Lower leg skin (tissue), 4 donors: ENCODE measurements at regions not wholly inside any gene's neighbourhood (a gene's known extent, or its start where the extent isn't known, plus 50 kb on each side); places are given as distances from the start of the nearest gene placed in this dataset.

Experiments
- DNase-seq, 2 donors: peaks; one replicate each; pipeline ENCODE4 v3.0.0-alpha.2; 2019; ENCODE audit warnings: low spot score in 2 of 2
- H3K4me3 ChIP-seq: fragments of 200-600 bp; sonication (generic); 2 replicates; pipeline ENCODE4 v1.5.1; 2017; ENCODE audit warnings: mild to moderate bottlenecking, low read depth; ENCODE audit not compliant: poor library complexity, severe bottlenecking
- POLR2A ChIP-seq, 2 donors: fragments of 450-650 bp; IDR thresholded peaks; one replicate each; pipeline ENCODE4 v1.6.1; 2016 to 2017; ENCODE audit warnings: antibody characterized with exemption in 2 of 2, mild to moderate bottlenecking in 1 of 2, moderate library complexity in 1 of 2
- WGBS, 2 donors: methylation state at CpG; one replicate each; pipeline ENCODE4 v1.1.5; 2018; 5-methylcytosine and 5-hydroxymethylcytosine counted together
- intact Hi-C: fragments of 100-400 bp; cut with DNase I; formaldehyde crosslinking; loops from one replicate; pipeline ENCODE4 v1.15.0; 2023; ENCODE audit warnings: low total_unique reads
- TF ChIP-seq, protein P1 (sequence below), 3 donors: fragments of 450-650 bp; IDR thresholded peaks; one replicate each; pipeline ENCODE4 v1.5.1; 2016; ENCODE audit warnings: antibody characterized with exemption in 3 of 3, mild to moderate bottlenecking in 3 of 3, moderate library complexity in 2 of 3

DNA sequence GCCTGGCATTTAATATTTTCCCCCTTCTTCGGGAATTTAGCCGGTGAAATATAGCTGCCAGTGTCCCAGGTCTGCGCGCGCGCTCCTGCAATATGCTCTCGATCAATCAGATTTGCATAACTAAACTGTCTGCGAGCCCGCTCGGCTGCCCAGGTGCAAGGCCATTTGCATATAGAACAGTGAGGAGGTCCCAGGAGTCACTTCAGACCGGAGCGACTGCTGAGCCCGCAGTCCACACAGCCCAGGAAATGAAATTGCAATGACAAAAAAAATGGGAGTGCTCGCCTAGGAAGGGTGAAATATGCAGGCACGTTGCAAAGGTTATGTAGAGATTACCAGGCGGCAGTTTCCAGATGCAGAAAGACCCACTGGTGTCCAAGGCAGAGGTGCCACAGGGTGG lies 228.5 kb downstream of the VRK1 start:
- TF ChIP-seq, protein P1, sequence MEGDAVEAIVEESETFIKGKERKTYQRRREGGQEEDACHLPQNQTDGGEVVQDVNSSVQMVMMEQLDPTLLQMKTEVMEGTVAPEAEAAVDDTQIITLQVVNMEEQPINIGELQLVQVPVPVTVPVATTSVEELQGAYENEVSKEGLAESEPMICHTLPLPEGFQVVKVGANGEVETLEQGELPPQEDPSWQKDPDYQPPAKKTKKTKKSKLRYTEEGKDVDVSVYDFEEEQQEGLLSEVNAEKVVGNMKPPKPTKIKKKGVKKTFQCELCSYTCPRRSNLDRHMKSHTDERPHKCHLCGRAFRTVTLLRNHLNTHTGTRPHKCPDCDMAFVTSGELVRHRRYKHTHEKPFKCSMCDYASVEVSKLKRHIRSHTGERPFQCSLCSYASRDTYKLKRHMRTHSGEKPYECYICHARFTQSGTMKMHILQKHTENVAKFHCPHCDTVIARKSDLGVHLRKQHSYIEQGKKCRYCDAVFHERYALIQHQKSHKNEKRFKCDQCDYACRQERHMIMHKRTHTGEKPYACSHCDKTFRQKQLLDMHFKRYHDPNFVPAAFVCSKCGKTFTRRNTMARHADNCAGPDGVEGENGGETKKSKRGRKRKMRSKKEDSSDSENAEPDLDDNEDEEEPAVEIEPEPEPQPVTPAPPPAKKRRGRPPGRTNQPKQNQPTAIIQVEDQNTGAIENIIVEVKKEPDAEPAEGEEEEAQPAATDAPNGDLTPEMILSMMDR (IDR thresholded peaks at IDR 0.05), result no peak
- TF ChIP-seq POLR2A (IDR thresholded peaks at IDR 0.05), result no peak
- H3K4me3 ChIP-seq, result no peak overlapping the region
- 58 to 63% methylated on average over 16 of the region's 16 CpGs for WGBS, 2 donors
- intact Hi-C loops, result no loop called here
- DNase-seq, result no peak

DNA sequence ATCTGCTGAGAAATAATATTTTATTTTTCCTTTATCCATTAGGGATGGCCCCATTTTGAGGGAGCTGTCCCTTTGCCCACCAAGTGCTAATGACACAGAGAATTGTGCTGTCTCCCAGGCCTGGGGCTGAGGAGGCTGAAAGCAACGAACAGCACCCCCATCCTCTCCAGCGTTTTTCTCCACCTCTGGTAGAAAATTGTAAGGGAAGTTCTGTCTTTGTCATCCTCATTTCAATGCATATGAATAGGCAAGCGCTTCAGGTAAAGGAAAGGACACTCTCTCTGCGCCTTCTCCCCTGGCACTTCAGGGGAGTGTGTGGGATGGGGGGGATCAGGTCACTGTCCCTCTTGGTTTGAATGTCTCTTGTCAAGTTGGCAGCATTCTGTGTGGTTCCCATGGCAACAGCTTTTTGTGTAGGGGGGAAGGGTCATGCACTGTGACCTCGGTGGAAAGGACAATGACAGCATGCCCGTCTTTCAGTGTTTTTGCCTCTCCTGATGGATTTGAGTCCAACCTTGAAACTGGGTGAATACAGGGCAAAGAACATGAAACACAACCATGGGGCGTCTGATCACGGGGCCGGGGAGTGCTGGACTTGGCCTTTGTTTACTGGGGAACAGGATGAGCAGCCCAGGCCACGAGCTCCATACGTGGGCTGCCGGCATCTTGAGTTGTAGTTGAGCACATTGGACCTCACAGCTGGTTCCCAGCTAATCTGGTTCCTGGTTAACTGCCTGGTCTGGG lies 230.2 kb downstream of the VRK1 start:
- H3K4me3 ChIP-seq, result no peak overlapping the region
- WGBS, 2 donors, result 67 to 70% methylated on average over 12 of the region's 12 CpGs
- intact Hi-C loops, result no loop called here
- no peak for DNase-seq
- TF ChIP-seq, protein P1 (IDR thresholded peaks at IDR 0.05), result no peak
- TF ChIP-seq POLR2A (IDR thresholded peaks at IDR 0.05), result no peak

- intact Hi-C loops, result no loop called here
- no peak overlapping the region for H3K4me3 ChIP-seq
- DNase-seq, result no peak
- 33 to 55% methylated on average over 1 of the region's 1 CpG for WGBS, 2 donors
- TF ChIP-seq, protein P1 (IDR thresholded peaks at IDR 0.05), result no peak
- TF ChIP-seq POLR2A (IDR thresholded peaks at IDR 0.05), result no peak
These were observed 231.2 kb downstream of the VRK1 start for GRCh38 chr14:97028382-97028781.

DNA sequence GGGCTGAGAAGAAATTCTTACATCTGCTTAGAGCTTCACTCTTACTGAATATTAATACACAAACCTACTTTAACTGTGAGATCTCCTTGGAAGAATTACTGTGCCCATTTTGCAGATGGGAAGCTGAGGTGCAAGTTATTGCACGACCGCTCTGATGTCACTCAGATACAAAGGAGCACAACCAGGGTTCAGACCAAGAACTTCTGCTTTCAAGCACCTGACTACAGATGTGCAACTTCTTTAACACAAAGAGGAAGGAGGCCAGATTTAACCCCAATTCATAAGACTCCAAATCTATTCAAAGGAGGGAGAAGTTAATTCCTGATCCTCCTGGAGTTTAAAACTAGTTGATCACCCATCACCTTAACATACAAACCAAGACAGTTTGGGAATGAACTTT lies 232.6 kb downstream of the VRK1 start:
- DNase-seq, result no peak

GRCh38 chr14:97031530-97031929 lies 234.3 kb downstream of the VRK1 start:
- intact Hi-C loops, result no loop called here
- no peak for TF ChIP-seq POLR2A (IDR thresholded peaks at IDR 0.05)
- TF ChIP-seq, protein P1 (IDR thresholded peaks at IDR 0.05), result no peak
- no peak for DNase-seq
- WGBS, 2 donors, result 71 to 90% methylated on average over 4 of the region's 4 CpGs
- no peak overlapping the region for H3K4me3 ChIP-seq

More for the DNA sequence above, 232.6 kb downstream of the VRK1 start:
- intact Hi-C loops, result no loop called here
- H3K4me3 ChIP-seq, result no peak overlapping the region
- TF ChIP-seq POLR2A (IDR thresholded peaks at IDR 0.05), result no peak
- 95 to 100% methylated on average over 2 of the region's 2 CpGs for WGBS, 2 donors

- intact Hi-C loops, result no loop called here
- 40 to 52% methylated on average over 20 to 26 of the region's 32 CpGs for WGBS, 2 donors
- TF ChIP-seq, protein P1 (IDR thresholded peaks at IDR 0.05), result no peak
- TF ChIP-seq POLR2A (IDR thresholded peaks at IDR 0.05), result no peak
- no peak for DNase-seq
- H3K4me3 ChIP-seq, result no peak overlapping the region
These were observed 236.4 kb downstream of the VRK1 start for GRCh38 chr14:97033556-97034081.
